ENCODE measurements at regions not wholly inside any gene's neighbourhood (a gene's known extent, or its start where the extent isn't known, plus 50 kb on each side); places are given as distances from the start of the nearest gene placed in this dataset.

- TF ChIP-seq CTCF (conservative IDR thresholded peaks at IDR 0.05 in 1 of 2, IDR thresholded peaks at IDR 0.05 in 1 of 2; ENCODE audit: low read depth in 1 of 2, low read length in 2 of 2), result no peak
- no peak for TF ChIP-seq EZH2 (IDR thresholded peaks at IDR 0.05; ENCODE audit: low read length, missing control alignments)
These were observed 881.6 kb downstream of the PCDH7 start for GRCh38 chr4:31601793-31602192.

All from fibroblast of lung (primary cell).